ENCODE measurements at regions not wholly inside any gene's neighbourhood (a gene's known extent, or its start where the extent isn't known, plus 50 kb on each side); places are given as distances from the start of the nearest gene placed in this dataset.

DNA sequence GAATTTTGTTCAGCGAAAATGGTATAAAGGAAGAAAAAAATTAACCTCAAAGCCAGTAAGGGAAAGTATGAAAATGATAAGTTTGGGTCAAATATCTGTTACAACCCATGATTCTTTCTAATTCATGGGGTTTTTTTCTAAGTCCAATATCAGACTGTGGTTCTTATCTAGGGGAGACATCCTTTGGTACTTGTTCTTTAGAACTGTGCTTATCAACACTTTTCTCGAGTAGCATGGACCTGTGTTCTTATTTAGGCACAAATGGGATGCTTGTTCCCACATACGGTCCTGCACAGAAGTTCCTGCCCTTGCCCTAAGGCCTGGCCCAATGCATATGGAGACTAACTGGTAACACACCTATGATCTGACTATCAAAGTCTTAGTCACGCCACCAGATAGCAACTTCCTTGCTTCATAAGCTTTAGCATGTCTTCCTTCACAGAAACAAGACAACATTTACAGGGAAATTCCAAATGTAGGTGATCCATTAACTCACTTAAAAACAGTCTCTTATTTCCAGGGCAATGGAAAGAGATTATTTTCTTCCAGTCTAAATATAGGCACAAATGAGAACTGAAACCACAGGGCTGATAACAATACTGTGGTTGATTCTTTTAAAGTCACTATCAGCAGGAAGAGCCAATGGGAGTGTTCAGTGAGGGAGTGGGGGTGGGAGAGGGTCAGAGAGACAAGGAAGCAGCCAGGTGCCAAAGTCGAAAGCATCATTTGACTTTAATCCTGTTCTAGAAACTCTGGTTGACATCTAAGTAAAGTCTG lies 268.8 kb upstream of the ANKRD55 start:
- Histone ChIP-seq H3K4me3 (no peak overlapping the region), H3K36me3 (no peaks in the 10 kb centered on the region), H3K4me1 (no peaks in the 10 kb centered on the region), H3K9me3 (no peaks in the 10 kb centered on the region), H3K27me3 (no peaks in the 10 kb centered on the region), H3K9ac (ENCODE audit: low read depth in 2 of 2, low read length in 2 of 2) (no peak overlapping the region), H3K27ac (no peak overlapping the region)
- no peak for DNase-seq
- intact Hi-C loops (cut with DNase I), result no loop called here
- TF ChIP-seq, protein P1, sequence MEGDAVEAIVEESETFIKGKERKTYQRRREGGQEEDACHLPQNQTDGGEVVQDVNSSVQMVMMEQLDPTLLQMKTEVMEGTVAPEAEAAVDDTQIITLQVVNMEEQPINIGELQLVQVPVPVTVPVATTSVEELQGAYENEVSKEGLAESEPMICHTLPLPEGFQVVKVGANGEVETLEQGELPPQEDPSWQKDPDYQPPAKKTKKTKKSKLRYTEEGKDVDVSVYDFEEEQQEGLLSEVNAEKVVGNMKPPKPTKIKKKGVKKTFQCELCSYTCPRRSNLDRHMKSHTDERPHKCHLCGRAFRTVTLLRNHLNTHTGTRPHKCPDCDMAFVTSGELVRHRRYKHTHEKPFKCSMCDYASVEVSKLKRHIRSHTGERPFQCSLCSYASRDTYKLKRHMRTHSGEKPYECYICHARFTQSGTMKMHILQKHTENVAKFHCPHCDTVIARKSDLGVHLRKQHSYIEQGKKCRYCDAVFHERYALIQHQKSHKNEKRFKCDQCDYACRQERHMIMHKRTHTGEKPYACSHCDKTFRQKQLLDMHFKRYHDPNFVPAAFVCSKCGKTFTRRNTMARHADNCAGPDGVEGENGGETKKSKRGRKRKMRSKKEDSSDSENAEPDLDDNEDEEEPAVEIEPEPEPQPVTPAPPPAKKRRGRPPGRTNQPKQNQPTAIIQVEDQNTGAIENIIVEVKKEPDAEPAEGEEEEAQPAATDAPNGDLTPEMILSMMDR (IDR thresholded peaks at IDR 0.05), result no peak

DNA sequence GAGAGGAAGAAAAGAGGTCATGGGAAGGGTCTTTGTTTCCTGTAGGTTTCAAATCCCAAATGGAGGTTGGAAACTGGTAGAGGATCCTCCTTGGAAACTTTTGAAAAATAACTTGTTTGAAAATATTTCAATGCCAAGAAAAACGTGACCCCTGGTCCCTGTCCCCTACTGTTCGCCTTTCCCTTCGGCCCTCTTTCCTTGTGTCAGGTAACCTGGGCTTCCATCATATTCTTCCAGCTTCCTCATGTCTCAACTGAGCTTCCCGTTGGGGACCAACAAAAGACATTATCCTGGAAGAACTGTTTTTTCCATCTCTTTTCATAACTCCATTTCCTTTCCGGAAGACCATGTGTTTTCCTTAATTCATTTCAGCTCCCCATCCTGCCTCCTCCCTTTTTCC lies 266.8 kb upstream of the ANKRD55 start:
- Histone ChIP-seq H3K27me3 (no peaks in the 10 kb centered on the region), H3K4me1 (no peaks in the 10 kb centered on the region), H3K9me3 (no peaks in the 10 kb centered on the region), H3K9ac (ENCODE audit: low read depth in 2 of 2, low read length in 2 of 2) (no peak overlapping the region), H3K36me3 (no peaks in the 10 kb centered on the region), H3K27ac (no peak overlapping the region), H3K4me3 (no peak overlapping the region)
- TF ChIP-seq, protein P1 (IDR thresholded peaks at IDR 0.05), result no peak
- no peak for DNase-seq
- intact Hi-C loops (cut with DNase I), result no loop called here

GRCh38 chr5:56499491-56499890 lies 266.4 kb upstream of the ANKRD55 start:
- DNase-seq, result no peak
- no peaks in the 10 kb centered on the region for H3K36me3 ChIP-seq
- no peaks in the 10 kb centered on the region for H3K9me3 ChIP-seq
- H3K27ac ChIP-seq, result no peak overlapping the region
- H3K4me1 ChIP-seq, result no peaks in the 10 kb centered on the region
- H3K9ac ChIP-seq (ENCODE audit: low read depth in 2 of 2, low read length in 2 of 2), result no peak overlapping the region
- H3K27me3 ChIP-seq, result no peaks in the 10 kb centered on the region
- H3K4me3 ChIP-seq, result no peak overlapping the region
- TF ChIP-seq, protein P1 (IDR thresholded peaks at IDR 0.05), result no peak
- intact Hi-C loops (cut with DNase I), result no loop called here

DNA sequence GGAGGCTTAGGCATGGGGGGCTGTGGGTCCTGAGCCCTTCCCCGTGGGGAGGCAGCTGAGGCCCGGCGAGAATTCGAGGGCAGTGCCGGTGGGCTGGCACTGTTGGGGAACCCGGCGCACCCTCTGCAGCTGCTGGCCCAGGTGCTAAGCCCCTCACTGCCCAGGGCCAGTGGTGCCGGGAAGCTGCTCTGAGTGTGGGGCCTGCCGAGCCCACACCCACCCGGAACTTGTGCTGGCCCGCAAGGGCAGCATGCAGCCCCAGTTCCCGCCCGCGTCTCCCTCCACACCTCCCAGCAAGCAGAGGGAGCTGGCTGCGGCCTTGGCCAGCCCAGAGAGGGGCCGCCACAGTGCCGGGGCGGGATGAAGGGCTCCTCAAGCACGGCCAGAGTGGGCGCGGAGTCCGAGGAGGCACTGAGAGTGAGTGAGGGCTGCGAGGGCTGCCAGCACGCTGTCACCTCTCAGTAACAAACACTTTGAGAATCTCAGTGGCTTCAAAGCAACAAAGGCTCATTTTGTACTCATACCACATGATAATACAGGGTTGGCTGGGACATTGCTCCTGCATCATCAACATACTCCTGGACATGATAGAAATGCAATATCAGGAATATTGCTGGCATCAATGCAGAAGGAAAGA lies 265.7 kb upstream of the ANKRD55 start:
- DNase-seq, result no peak
- TF ChIP-seq, protein P1 (IDR thresholded peaks at IDR 0.05), result no peak
- H3K36me3 ChIP-seq, result no peaks in the 10 kb centered on the region
- no peak overlapping the region for H3K4me3 ChIP-seq
- H3K27me3 ChIP-seq, result no peaks in the 10 kb centered on the region
- H3K4me1 ChIP-seq, result no peaks in the 10 kb centered on the region
- intact Hi-C loops (cut with DNase I), result no loop called here
- H3K27ac ChIP-seq, result no peak overlapping the region
- no peak overlapping the region for H3K9ac ChIP-seq (ENCODE audit: low read depth in 2 of 2, low read length in 2 of 2)
- H3K9me3 ChIP-seq, result no peaks in the 10 kb centered on the region

GRCh38 chr5:56496581-56497063 lies 263.5 kb upstream of the ANKRD55 start:
- intact Hi-C loops (cut with DNase I), result no loop called here
- no peak overlapping the region for H3K4me3 ChIP-seq

More at GRCh38 chr5:56496581-56497063, 263.5 kb upstream of the ANKRD55 start:
- DNase-seq, result no peak
- Histone ChIP-seq H3K9ac (ENCODE audit: low read depth in 2 of 2, low read length in 2 of 2) (no peak overlapping the region), H3K4me1 (no peaks in the 10 kb centered on the region), H3K27ac (no peak overlapping the region), H3K36me3 (no peaks in the 10 kb centered on the region), H3K27me3 (no peaks in the 10 kb centered on the region), H3K9me3 (no peaks in the 10 kb centered on the region)
- TF ChIP-seq, protein P1 (IDR thresholded peaks at IDR 0.05), result no peak

Measured in colonic mucosa (tissue), 4 donors.